GM23338 (cell line): ENCODE measurements at regions not wholly inside any gene's neighbourhood (a gene's known extent, or its start where the extent isn't known, plus 50 kb on each side); places are given as distances from the start of the nearest gene placed in this dataset.

Experiments used
- ATAC-seq: fragments of 200-7000 bp; cut with Tn5 transposase; 3 replicates; pipeline ENCODE4 v1.9.1; 2020
- DNase-seq: peaks from one replicate; pipeline ENCODE4 v3.0.0-alpha.2; 2015; ENCODE audit warnings: low spot score
- H2AFZ ChIP-seq: fragments of 200-600 bp; sonication (generic); 2 replicates; pipeline ENCODE4 v1.8.0; 2016; ENCODE audit warnings: antibody characterized with exemption, mild to moderate bottlenecking, moderate library complexity
- H3F3A ChIP-seq: fragments of 200-600 bp; sonication (generic); replicated peaks from 2 replicates; pipeline ENCODE4 v1.8.0; 2017; ENCODE audit warnings: antibody characterized with exemption, mixed run types, low read depth
- H3K27ac ChIP-seq: fragments of 200-600 bp; sonication (generic); 2 replicates; pipeline ENCODE4 v1.6.1; 2016; ENCODE audit warnings: low read depth
- H3K27me3 ChIP-seq: fragments of 200-600 bp; sonication (generic); 2 replicates; pipeline ENCODE4 v1.8.0; 2016; ENCODE audit warnings: mild to moderate bottlenecking, mixed run types, moderate library complexity; ENCODE audit not compliant: insufficient read depth
- H3K36me3 ChIP-seq: fragments of 200-600 bp; sonication (generic); 2 replicates; pipeline ENCODE4 v1.8.0; 2016; ENCODE audit warnings: mild to moderate bottlenecking; ENCODE audit not compliant: insufficient read depth
- H3K4me1 ChIP-seq: fragments of 200-600 bp; sonication (generic); 2 replicates; pipeline ENCODE4 v1.8.0; 2016; ENCODE audit warnings: mild to moderate bottlenecking, moderate library complexity; ENCODE audit not compliant: insufficient read depth
- H3K4me2 ChIP-seq: fragments of 200-600 bp; sonication (generic); 2 replicates; pipeline ENCODE4 v1.7.1; 2017; ENCODE audit warnings: mixed run types
- H3K4me3 ChIP-seq: fragments of 200-600 bp; sonication (generic); 2 replicates; pipeline ENCODE4 v1.6.1; 2016; ENCODE audit warnings: mixed run types
- H3K79me2 ChIP-seq: fragments of 200-600 bp; sonication (generic); replicated peaks from 2 replicates; pipeline ENCODE4 v1.8.0; 2017; ENCODE audit warnings: mild to moderate bottlenecking; ENCODE audit not compliant: insufficient read depth
- H3K9me2 ChIP-seq: fragments of 200-600 bp; sonication (generic); 2 replicates; pipeline ENCODE4 v1.8.0; 2017; ENCODE audit not compliant: insufficient read depth
- H4K20me1 ChIP-seq: fragments of 200-600 bp; sonication (generic); replicated peaks from 2 replicates; pipeline ENCODE4 v1.8.0; 2017; ENCODE audit warnings: mild to moderate bottlenecking; ENCODE audit not compliant: insufficient read depth
- H3K27ac Mint-ChIP-seq: 2 replicates; pipeline ENCODE4 v1.8.0; 2020; ENCODE audit warnings: inconsistent platforms, mild to moderate bottlenecking, moderate library complexity, mixed read lengths
- H3K27me3 Mint-ChIP-seq: 3 replicates; pipeline ENCODE4 v1.8.0; 2022; ENCODE audit warnings: low read depth, mild to moderate bottlenecking, moderate library complexity, mixed read lengths, inconsistent platforms; ENCODE audit not compliant: insufficient read depth, poor library complexity
- H3K36me3 Mint-ChIP-seq: 3 replicates; pipeline ENCODE4 v1.8.0; 2021; ENCODE audit warnings: low read depth, mild to moderate bottlenecking, inconsistent platforms, moderate library complexity, mixed read lengths
- H3K4me1 Mint-ChIP-seq: 3 replicates; pipeline ENCODE4 v1.8.0; 2020; ENCODE audit warnings: mild to moderate bottlenecking, inconsistent platforms, mixed read lengths
- H3K4me3 Mint-ChIP-seq: 3 replicates; pipeline ENCODE4 v1.8.0; 2021; ENCODE audit warnings: moderate library complexity, mild to moderate bottlenecking, inconsistent platforms, mixed read lengths
- H3K9me3 Mint-ChIP-seq: 3 replicates; pipeline ENCODE4 v1.8.0; 2020; ENCODE audit warnings: moderate library complexity, mild to moderate bottlenecking, inconsistent platforms, mixed read lengths
- CREB1 ChIP-seq: fragments of 250-450 bp; sonication (Bioruptor Pico); IDR thresholded peaks from 2 replicates; pipeline ENCODE4 v1.5.0; 2020; ENCODE audit warnings: low read depth, mild to moderate bottlenecking, moderate library complexity
- CTCF ChIP-seq, 2 experiments: fragments of 200-600 bp in 1 of 2; sonication (generic) in 1 of 2; conservative IDR thresholded peaks; 2 replicates each; pipeline versions ENCODE4 v1.5.1 to v1.6.1; 2016 to 2017; ENCODE audit warnings: antibody characterized with exemption in 2 of 2, low read depth in 2 of 2, mild to moderate bottlenecking in 2 of 2, moderate library complexity in 1 of 2
- EZH2 ChIP-seq: fragments of 200-600 bp; sonication (generic); IDR thresholded peaks from one replicate; pipeline ENCODE4 v1.8.0; 2017; ENCODE audit warnings: antibody characterized with exemption, mild to moderate bottlenecking, low read depth; ENCODE audit not compliant: unreplicated experiment
- EZH2phosphoT487 ChIP-seq: fragments of 200-600 bp; sonication (generic); IDR thresholded peaks from one replicate; pipeline ENCODE4 v1.8.1; 2018; ENCODE audit warnings: antibody characterized with exemption; ENCODE audit not compliant: unreplicated experiment
- JUNB ChIP-seq: IDR thresholded peaks from one replicate; pipeline ENCODE4 v1.6.1; 2016; ENCODE audit warnings: antibody characterized with exemption; ENCODE audit not compliant: unreplicated experiment
- NANOG ChIP-seq: IDR thresholded peaks from 2 replicates; pipeline ENCODE4 v1.6.1; 2016; ENCODE audit warnings: antibody characterized with exemption, borderline replicate concordance
- POLR2AphosphoS5 ChIP-seq: IDR thresholded peaks from 2 replicates; pipeline ENCODE4 v1.6.1; 2016; ENCODE audit warnings: antibody characterized with exemption, low read depth
- STAT1 ChIP-seq: IDR thresholded peaks from one replicate; pipeline ENCODE4 v1.6.1; 2016; ENCODE audit warnings: antibody characterized with exemption; ENCODE audit not compliant: unreplicated experiment
- ZNF114 ChIP-seq: fragments of 250-450 bp; sonication (Bioruptor Pico); IDR thresholded peaks from 2 replicates; pipeline ENCODE4 v1.5.0; 2020; ENCODE audit warnings: mild to moderate bottlenecking, moderate library complexity
- ZNF331 ChIP-seq: fragments of 250-450 bp; sonication (Bioruptor Pico); IDR thresholded peaks from 2 replicates; pipeline ENCODE4 v1.5.0; 2020; ENCODE audit warnings: low read depth, mild to moderate bottlenecking, moderate library complexity
- ZNF462 ChIP-seq: fragments of 250-450 bp; sonication (Bioruptor Pico); IDR thresholded peaks from 2 replicates; pipeline ENCODE4 v1.5.0; 2020; ENCODE audit warnings: mild to moderate bottlenecking, moderate library complexity
- TF ChIP-seq, protein P1 (sequence below): IDR thresholded peaks from 2 replicates; pipeline ENCODE4 v1.6.1; 2016; ENCODE audit warnings: antibody characterized with exemption
- TF ChIP-seq, protein P2 (sequence below): IDR thresholded peaks from one replicate; pipeline ENCODE4 v1.6.1; 2018; ENCODE audit warnings: antibody characterized with exemption; ENCODE audit not compliant: unreplicated experiment

- Histone ChIP-seq H3K27me3 (no peaks in the 10 kb centered on the region), H2AFZ (no peak overlapping the region), H3F3A (no peaks in the 10 kb centered on the region), H3K79me2 (no peaks in the 10 kb centered on the region), H3K9me2 (no peaks in the 10 kb centered on the region), H4K20me1 (no peaks in the 10 kb centered on the region), H3K4me2 (no peak overlapping the region), H3K27ac (no peak overlapping the region), H3K4me1 (no peaks in the 10 kb centered on the region), H3K36me3 (no peaks in the 10 kb centered on the region), H3K4me3 (no peak overlapping the region)
- Mint-ChIP-seq H3K4me1 (no peaks in the 10 kb centered on the region), H3K36me3 (no peaks in the 10 kb centered on the region), H3K4me3 (no peak overlapping the region), H3K27me3 (peaks cover 3% of the 10 kb centered on the region), H3K9me3 (no peaks in the 10 kb centered on the region), H3K27ac (no peak overlapping the region)
- TF ChIP-seq CREB1 (CRISPR knock-in tag) (no peak), ZNF462 (CRISPR knock-in tag) (no peak), STAT1 (no peak), ZNF331 (no peak), POLR2AphosphoS5 (no peak), EZH2 (no peak), NANOG (no peak), JUNB (no peak), ZNF114 (CRISPR knock-in tag) (no peak), EZH2phosphoT487 (no peak), CTCF (conservative IDR thresholded peaks at IDR 0.05; ENCODE audit: low read depth in 2 of 2) (no peak)
- TF ChIP-seq, protein P1, sequence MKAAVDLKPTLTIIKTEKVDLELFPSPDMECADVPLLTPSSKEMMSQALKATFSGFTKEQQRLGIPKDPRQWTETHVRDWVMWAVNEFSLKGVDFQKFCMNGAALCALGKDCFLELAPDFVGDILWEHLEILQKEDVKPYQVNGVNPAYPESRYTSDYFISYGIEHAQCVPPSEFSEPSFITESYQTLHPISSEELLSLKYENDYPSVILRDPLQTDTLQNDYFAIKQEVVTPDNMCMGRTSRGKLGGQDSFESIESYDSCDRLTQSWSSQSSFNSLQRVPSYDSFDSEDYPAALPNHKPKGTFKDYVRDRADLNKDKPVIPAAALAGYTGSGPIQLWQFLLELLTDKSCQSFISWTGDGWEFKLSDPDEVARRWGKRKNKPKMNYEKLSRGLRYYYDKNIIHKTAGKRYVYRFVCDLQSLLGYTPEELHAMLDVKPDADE: no peak
- TF ChIP-seq, protein P2, sequence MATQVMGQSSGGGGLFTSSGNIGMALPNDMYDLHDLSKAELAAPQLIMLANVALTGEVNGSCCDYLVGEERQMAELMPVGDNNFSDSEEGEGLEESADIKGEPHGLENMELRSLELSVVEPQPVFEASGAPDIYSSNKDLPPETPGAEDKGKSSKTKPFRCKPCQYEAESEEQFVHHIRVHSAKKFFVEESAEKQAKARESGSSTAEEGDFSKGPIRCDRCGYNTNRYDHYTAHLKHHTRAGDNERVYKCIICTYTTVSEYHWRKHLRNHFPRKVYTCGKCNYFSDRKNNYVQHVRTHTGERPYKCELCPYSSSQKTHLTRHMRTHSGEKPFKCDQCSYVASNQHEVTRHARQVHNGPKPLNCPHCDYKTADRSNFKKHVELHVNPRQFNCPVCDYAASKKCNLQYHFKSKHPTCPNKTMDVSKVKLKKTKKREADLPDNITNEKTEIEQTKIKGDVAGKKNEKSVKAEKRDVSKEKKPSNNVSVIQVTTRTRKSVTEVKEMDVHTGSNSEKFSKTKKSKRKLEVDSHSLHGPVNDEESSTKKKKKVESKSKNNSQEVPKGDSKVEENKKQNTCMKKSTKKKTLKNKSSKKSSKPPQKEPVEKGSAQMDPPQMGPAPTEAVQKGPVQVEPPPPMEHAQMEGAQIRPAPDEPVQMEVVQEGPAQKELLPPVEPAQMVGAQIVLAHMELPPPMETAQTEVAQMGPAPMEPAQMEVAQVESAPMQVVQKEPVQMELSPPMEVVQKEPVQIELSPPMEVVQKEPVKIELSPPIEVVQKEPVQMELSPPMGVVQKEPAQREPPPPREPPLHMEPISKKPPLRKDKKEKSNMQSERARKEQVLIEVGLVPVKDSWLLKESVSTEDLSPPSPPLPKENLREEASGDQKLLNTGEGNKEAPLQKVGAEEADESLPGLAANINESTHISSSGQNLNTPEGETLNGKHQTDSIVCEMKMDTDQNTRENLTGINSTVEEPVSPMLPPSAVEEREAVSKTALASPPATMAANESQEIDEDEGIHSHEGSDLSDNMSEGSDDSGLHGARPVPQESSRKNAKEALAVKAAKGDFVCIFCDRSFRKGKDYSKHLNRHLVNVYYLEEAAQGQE: no peak
- no peak for ATAC-seq
- no peak for DNase-seq
Observed at GRCh38 chr13:33452873-33453517, 167.4 kb upstream of the STARD13 start.
